K562 (cell line): ENCODE measurements at regions not wholly inside any gene's neighbourhood (a gene's known extent, or its start where the extent isn't known, plus 50 kb on each side); places are given as distances from the start of the nearest gene placed in this dataset.
A peak's percentile ranks its signal among the peaks of the same experiment; 100 is the strongest.

Experiments
- ATAC-seq: fragments of 200-7000 bp; cut with Tn5 transposase; 3 replicates; pipeline ENCODE4 v1.9.1; 2020; ENCODE audit warnings: moderate library complexity
- BruUV-seq: library from RNA; stranded (reverse); fragments of 400-500 nt; replicated peaks from 2 replicates; lab custom pipeline; 2021; lab: Mats Ljungman, UMichigan
- CTCF ChIA-PET: fragments of 300-600 bp; formaldehyde crosslinking; extraction: SDS; loops from one replicate; lab custom pipeline; 2021; ENCODE audit warnings: low intra/inter-chr PET ratio; lab: Yijun Ruan, JAX
- POLR2A ChIA-PET: fragments of 300-600, 350-650 bp; sonication (Branson Sonifier 250); formaldehyde crosslinking; extraction: SDS; loops from one replicate; lab custom pipeline; 2021; ENCODE audit warnings: antibody characterized with exemption, inconsistent platforms; lab: Yijun Ruan, JAX
- DNase-seq, 4 experiments: peaks; one replicate each; pipeline versions ENCODE4 v3.0.0 to v3.0.0-alpha.2; 2011 to 2018; ENCODE audit warnings: low spot score in 3 of 4, mixed read lengths in 3 of 4; ENCODE audit errors: extremely low read depth in 1 of 4
- FAIRE-seq: peaks from 2 replicates; lab custom pipeline; 2011; peaks lifted over from hg19 to GRCh38; lab: Jason Lieb, UNC
- H2AFZ ChIP-seq: 2 replicates; pipeline ENCODE4 v1.6.0; 2011; ENCODE audit warnings: low read depth, low read length, control low read depth, inconsistent platforms
- H3K27ac ChIP-seq: fragments of 200-600 bp; 3 replicates; pipeline ENCODE4 v1.8.0; 2011; ENCODE audit warnings: low read depth, mild to moderate bottlenecking, control low read depth, inconsistent platforms, low read length, moderate library complexity, mixed read lengths; ENCODE audit errors: extremely low read depth
- H3K27me3 ChIP-seq, 2 experiments: fragments of 300-600 bp in 1 of 2; 2 replicates in 1 of 2; 3 replicates in 1 of 2; pipeline versions ENCODE4 v1.6.0 to v1.8.0; 2011; ENCODE audit warnings: inconsistent platforms in 2 of 2, low read length in 2 of 2, mild to moderate bottlenecking in 1 of 2, mixed read lengths in 1 of 2, moderate library complexity in 1 of 2; ENCODE audit not compliant: control insufficient read depth in 2 of 2, insufficient read depth in 2 of 2
- H3K36me3 ChIP-seq: fragments of 300-600 bp; 3 replicates; pipeline ENCODE4 v1.8.0; 2011; ENCODE audit warnings: mild to moderate bottlenecking, low read length, inconsistent platforms; ENCODE audit not compliant: control insufficient read depth, insufficient read depth
- H3K4me1 ChIP-seq, 2 experiments: fragments of 200-600 bp in 1 of 2; replicated peaks in 1 of 2; 2 replicates in 1 of 2; 3 replicates in 1 of 2; pipeline versions ENCODE4 v1.5.1 to v1.8.0; 2011; ENCODE audit warnings: inconsistent platforms in 2 of 2, low read length in 2 of 2, mild to moderate bottlenecking in 1 of 2, mixed read lengths in 1 of 2, moderate library complexity in 1 of 2; ENCODE audit not compliant: control insufficient read depth in 2 of 2, insufficient read depth in 2 of 2
- H3K4me2 ChIP-seq: 2 replicates; pipeline ENCODE4 v1.6.1; 2011; ENCODE audit warnings: low read length, control low read depth, inconsistent platforms, mixed read lengths; ENCODE audit not compliant: insufficient read depth
- H3K4me3 ChIP-seq: fragments of 200-600 bp; sonication (generic), shearing (Covaris generic); 2 replicates; pipeline ENCODE4 v1.5.1; 2016; ENCODE audit warnings: control low read depth, inconsistent platforms
- H3K79me2 ChIP-seq: fragments of 200-600 bp; 3 replicates; pipeline ENCODE4 v1.8.0; 2011; ENCODE audit warnings: low read length, inconsistent platforms; ENCODE audit not compliant: control insufficient read depth, insufficient read depth
- H3K9ac ChIP-seq, 2 experiments: 2 replicates each; pipeline versions ENCODE4 v1.6.0 to v1.6.1; 2011; ENCODE audit warnings: low read depth in 2 of 2, low read length in 2 of 2, control low read depth in 1 of 2, inconsistent platforms in 1 of 2, mild to moderate bottlenecking in 1 of 2, mixed read lengths in 1 of 2; ENCODE audit not compliant: insufficient read depth in 1 of 2
- H3K9me1 ChIP-seq: one replicate; pipeline ENCODE4 v1.6.0; 2011; ENCODE audit warnings: inconsistent platforms, mild to moderate bottlenecking, low read length, moderate library complexity; ENCODE audit not compliant: control insufficient read depth, insufficient read depth
- H3K9me3 ChIP-seq: replicated peaks from 2 replicates; pipeline ENCODE4 v1.5.1; 2011; ENCODE audit warnings: low read depth, low read length, inconsistent platforms; ENCODE audit not compliant: control insufficient read depth, insufficient read depth
- H4K20me1 ChIP-seq: replicated peaks from 2 replicates; pipeline ENCODE4 v1.6.1; 2011; ENCODE audit warnings: low read length, inconsistent platforms, mixed read lengths; ENCODE audit not compliant: control insufficient read depth, insufficient read depth
- ADNP ChIP-seq: fragments of 200-800 bp; sonication (Bioruptor generic); IDR thresholded peaks from 2 replicates; pipeline ENCODE4 v1.6.1; 2016; ENCODE audit warnings: missing genetic modification characterization, missing compliant biosample characterization
- ATF7 ChIP-seq: fragments of 450-650 bp; IDR thresholded peaks from 2 replicates; pipeline ENCODE4 v1.7.1; 2014; ENCODE audit warnings: mild to moderate bottlenecking, moderate library complexity
- BCOR ChIP-seq: fragments of 450-650 bp; IDR thresholded peaks from 2 replicates; pipeline ENCODE4 v1.6.1; 2016
- FOSL1 ChIP-seq: fragments of 200-800 bp; sonication (Bioruptor generic); conservative IDR thresholded peaks from 2 replicates; pipeline ENCODE4 v1.6.1; 2016; ENCODE audit warnings: missing genetic modification characterization, missing compliant biosample characterization
- JUND ChIP-seq, 2 experiments: IDR thresholded peaks; 2 replicates in 1 of 2; 3 replicates in 1 of 2; pipeline ENCODE4 v1.6.1; 2011; ENCODE audit warnings: borderline replicate concordance in 2 of 2, low read depth in 2 of 2, low read length in 2 of 2, improper control_type of control experiment in 1 of 2, missing biosample characterization in 1 of 2, missing genetic modification characterization in 1 of 2, missing genetic modification reagents in 1 of 2
- KDM1A ChIP-seq, 2 experiments: fragments of 450-650 bp; IDR thresholded peaks; 2 replicates each; pipeline ENCODE4 v1.6.1; 2016; ENCODE audit warnings: mild to moderate bottlenecking in 2 of 2
- NFATC3 ChIP-seq: fragments of 450-650 bp; IDR thresholded peaks from 2 replicates; pipeline ENCODE4 v1.6.1; 2017; ENCODE audit warnings: mild to moderate bottlenecking
- NR4A1 ChIP-seq, 2 experiments: fragments of 250-450 bp in 1 of 2; fragments of 450-650 bp in 1 of 2; sonication (Bioruptor Pico) in 1 of 2; IDR thresholded peaks; 2 replicates each; pipeline versions ENCODE4 v1.4.0 to v1.6.1; 2016 to 2020; ENCODE audit warnings: mild to moderate bottlenecking in 2 of 2, missing compliant biosample characterization in 1 of 2, missing genetic modification characterization in 1 of 2, moderate library complexity in 1 of 2
- PHB ChIP-seq: fragments of 250-450 bp; sonication (Bioruptor Pico); IDR thresholded peaks from 2 replicates; pipeline ENCODE4 v1.5.0; 2021
- RBM25 ChIP-seq: fragments of 200-400 bp; formaldehyde crosslinking; IDR thresholded peaks from 2 replicates; pipeline ENCODE4 v1.6.1; 2018; ENCODE audit warnings: low read length, low read depth, moderate library complexity; ENCODE audit not compliant: severe bottlenecking
- ZNF239 ChIP-seq: fragments of 250-450 bp; sonication (Bioruptor Pico); IDR thresholded peaks from 2 replicates; pipeline ENCODE4 v1.4.0; 2020; ENCODE audit warnings: mild to moderate bottlenecking
- WGBS: fragments of 100-300 bp; shearing (Covaris generic); methylation state at CpG from one replicate; pipeline ENCODE4 v1.1.6; 2016; ENCODE audit warnings: low coverage, mixed read lengths; ENCODE audit not compliant: insufficient coverage; ENCODE audit errors: missing lambda C conversion rate; 5-methylcytosine and 5-hydroxymethylcytosine counted together
- in situ Hi-C: fragments of 300-500 bp; cut with MboI; formaldehyde crosslinking; loops from 4 replicates; pipeline ENCODE4 v1.15.0; 2018; ENCODE audit warnings: inconsistent platforms, mixed read lengths
- intact Hi-C: fragments of 100-400 bp; cut with micrococcal nuclease; formaldehyde crosslinking; loops from 2 replicates; pipeline ENCODE4 v1.14.2; 2022
- TF ChIP-seq, protein P1 (sequence below), 2 experiments: IDR thresholded peaks in 1 of 2; conservative IDR thresholded peaks in 1 of 2; 2 replicates each; pipeline ENCODE4 v1.6.1; 2016; ENCODE audit warnings: low read depth in 2 of 2, mild to moderate bottlenecking in 1 of 2, missing compliant biosample characterization in 1 of 2, missing genetic modification characterization in 1 of 2, moderate library complexity in 1 of 2
- TF ChIP-seq, protein P2 (sequence below), 2 experiments: fragments of 450-650 bp in 1 of 2; sonication (generic) in 1 of 2; formaldehyde crosslinking in 1 of 2; IDR thresholded peaks in 1 of 2; conservative IDR thresholded peaks in 1 of 2; 2 replicates each; pipeline versions ENCODE4 v1.6.1 to v1.8.1; 2016 to 2023; ENCODE audit warnings: mild to moderate bottlenecking in 2 of 2, moderate library complexity in 2 of 2, inconsistent platforms in 1 of 2, missing genetic modification reagents in 1 of 2
- TF ChIP-seq, protein P3 (sequence below), 3 experiments: IDR thresholded peaks in 2 of 3; conservative IDR thresholded peaks in 1 of 3; 2 replicates each; pipeline ENCODE4 v1.5.1; 2011 to 2012; ENCODE audit warnings: low read length in 3 of 3, mild to moderate bottlenecking in 3 of 3, control low read depth in 2 of 3, improper control_type of control experiment in 1 of 3, inconsistent platforms in 1 of 3, low read depth in 1 of 3, mixed read lengths in 1 of 3, moderate library complexity in 1 of 3; ENCODE audit not compliant: insufficient read depth in 2 of 3

DNA sequence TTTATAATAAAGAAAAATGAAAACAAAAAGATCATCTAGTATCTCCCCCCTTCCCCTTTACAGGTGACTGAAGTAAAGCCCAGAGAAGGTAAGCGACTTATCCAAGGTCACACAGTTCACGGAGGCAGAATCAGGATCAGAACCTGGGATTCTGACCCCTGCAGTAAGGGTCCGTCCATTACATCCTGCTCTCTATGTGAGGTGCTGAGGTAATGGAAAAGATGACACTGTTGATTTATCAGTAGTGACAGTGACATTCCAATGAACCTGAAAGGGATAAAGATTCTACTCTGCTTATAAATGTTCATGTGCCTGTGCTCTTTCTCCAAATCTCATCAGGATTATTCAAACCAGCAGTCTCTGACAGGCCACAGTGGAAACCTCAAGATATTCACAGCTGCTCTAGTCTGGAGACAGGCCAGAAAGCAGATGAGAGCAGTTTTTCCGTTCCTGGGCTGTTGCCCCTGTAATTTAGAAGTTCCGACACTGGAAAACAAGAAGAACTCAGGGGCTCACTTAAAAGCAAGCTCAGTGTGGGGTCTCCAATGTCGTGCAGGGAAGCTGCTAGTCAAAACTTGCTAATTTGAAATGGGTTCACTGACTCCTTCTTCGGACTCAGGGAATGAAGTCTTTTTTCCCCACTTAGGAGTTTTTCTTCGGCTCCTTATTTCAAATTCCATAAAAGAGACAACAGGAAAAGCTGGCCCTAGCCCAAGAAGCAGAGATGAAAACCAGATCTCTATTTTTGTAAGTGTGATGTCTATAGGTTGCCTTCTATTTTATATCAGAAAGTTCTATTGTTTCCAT, 131.8 kb upstream of the EEA1 start:
- BruUV-seq: no TSS peak
- TF ChIP-seq ADNP: peak; percentile 92
- TF ChIP-seq ZNF239 (CRISPR knock-in tag): no peak
- peak; percentile 81 for TF ChIP-seq RBM25
- TF ChIP-seq FOSL1 (tag): peak; percentile 74
- peak; percentile 90 for TF ChIP-seq NFATC3
- peak in 1 of 2 experiments; percentile 29; a peak in 1 of 4 replicates for TF ChIP-seq KDM1A (IDR thresholded peaks at IDR 0.05)
- TF ChIP-seq, protein P1, sequence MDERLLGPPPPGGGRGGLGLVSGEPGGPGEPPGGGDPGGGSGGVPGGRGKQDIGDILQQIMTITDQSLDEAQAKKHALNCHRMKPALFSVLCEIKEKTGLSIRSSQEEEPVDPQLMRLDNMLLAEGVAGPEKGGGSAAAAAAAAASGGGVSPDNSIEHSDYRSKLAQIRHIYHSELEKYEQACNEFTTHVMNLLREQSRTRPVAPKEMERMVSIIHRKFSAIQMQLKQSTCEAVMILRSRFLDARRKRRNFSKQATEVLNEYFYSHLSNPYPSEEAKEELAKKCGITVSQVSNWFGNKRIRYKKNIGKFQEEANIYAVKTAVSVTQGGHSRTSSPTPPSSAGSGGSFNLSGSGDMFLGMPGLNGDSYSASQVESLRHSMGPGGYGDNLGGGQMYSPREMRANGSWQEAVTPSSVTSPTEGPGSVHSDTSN (CRISPR knock-in tag; IDR thresholded peaks at IDR 0.05; ENCODE audit: low read depth): no peak
- TF ChIP-seq, protein P1 (tag; conservative IDR thresholded peaks at IDR 0.05; ENCODE audit: low read depth): peak; percentile 47
- TF ChIP-seq PHB (CRISPR knock-in tag): no peak
- TF ChIP-seq, protein P2, sequence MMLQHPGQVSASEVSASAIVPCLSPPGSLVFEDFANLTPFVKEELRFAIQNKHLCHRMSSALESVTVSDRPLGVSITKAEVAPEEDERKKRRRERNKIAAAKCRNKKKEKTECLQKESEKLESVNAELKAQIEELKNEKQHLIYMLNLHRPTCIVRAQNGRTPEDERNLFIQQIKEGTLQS (IDR thresholded peaks at IDR 0.05): peak; percentile 61; the same call in 1 of the 2 replicates
- TF ChIP-seq, protein P2 (CRISPR knock-in tag; conservative IDR thresholded peaks at IDR 0.05): no peak
- peak; percentile 81; the same call in 1 of the 2 replicates for TF ChIP-seq JUND (IDR thresholded peaks at IDR 0.05; ENCODE audit: borderline replicate concordance, low read depth, low read length)
- peak; percentile 85; the same call in 2 of the 3 replicates for TF ChIP-seq JUND (tag; IDR thresholded peaks at IDR 0.05; ENCODE audit: borderline replicate concordance, low read depth, low read length)
- peak; percentile 70; the same call in 1 of the 2 replicates for TF ChIP-seq BCOR
- TF ChIP-seq ATF7: peak; percentile 91
- TF ChIP-seq, protein P3, sequence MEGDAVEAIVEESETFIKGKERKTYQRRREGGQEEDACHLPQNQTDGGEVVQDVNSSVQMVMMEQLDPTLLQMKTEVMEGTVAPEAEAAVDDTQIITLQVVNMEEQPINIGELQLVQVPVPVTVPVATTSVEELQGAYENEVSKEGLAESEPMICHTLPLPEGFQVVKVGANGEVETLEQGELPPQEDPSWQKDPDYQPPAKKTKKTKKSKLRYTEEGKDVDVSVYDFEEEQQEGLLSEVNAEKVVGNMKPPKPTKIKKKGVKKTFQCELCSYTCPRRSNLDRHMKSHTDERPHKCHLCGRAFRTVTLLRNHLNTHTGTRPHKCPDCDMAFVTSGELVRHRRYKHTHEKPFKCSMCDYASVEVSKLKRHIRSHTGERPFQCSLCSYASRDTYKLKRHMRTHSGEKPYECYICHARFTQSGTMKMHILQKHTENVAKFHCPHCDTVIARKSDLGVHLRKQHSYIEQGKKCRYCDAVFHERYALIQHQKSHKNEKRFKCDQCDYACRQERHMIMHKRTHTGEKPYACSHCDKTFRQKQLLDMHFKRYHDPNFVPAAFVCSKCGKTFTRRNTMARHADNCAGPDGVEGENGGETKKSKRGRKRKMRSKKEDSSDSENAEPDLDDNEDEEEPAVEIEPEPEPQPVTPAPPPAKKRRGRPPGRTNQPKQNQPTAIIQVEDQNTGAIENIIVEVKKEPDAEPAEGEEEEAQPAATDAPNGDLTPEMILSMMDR (IDR thresholded peaks at IDR 0.05 in 2 of 3, conservative IDR thresholded peaks at IDR 0.05 in 1 of 3; ENCODE audit: insufficient read depth in 2 of 3, low read depth in 1 of 3, low read length in 3 of 3): peak; percentile 14 to 33 (median 22); a peak in 3 of 6 replicates
- no peak for TF ChIP-seq NR4A1 (CRISPR knock-in tag; IDR thresholded peaks at IDR 0.05)
- TF ChIP-seq NR4A1 (tag; IDR thresholded peaks at IDR 0.05): no peak

More for the DNA sequence above, 131.8 kb upstream of the EEA1 start:
- Histone ChIP-seq H4K20me1 (no peaks in the 10 kb centered on the region), H3K79me2 (no peaks in the 10 kb centered on the region), H3K27me3 (peaks cover 9 to 23% of the 10 kb centered on the region in 2 experiments), H3K4me2 (no peak overlapping the region), H3K9me3 (no peaks in the 10 kb centered on the region), H2AFZ (no peak overlapping the region), H3K36me3 (no peaks in the 10 kb centered on the region), H3K27ac (no peak overlapping the region), H3K4me1 (peaks cover 0 to 4% of the 10 kb centered on the region in 2 experiments; a peak in 1 of 5 replicates), H3K9ac (no peak overlapping the region), H3K4me3 (no peak overlapping the region), H3K9me1 (no peaks in the 10 kb centered on the region)
- 8% methylated on average over 8 of the region's 8 CpGs for WGBS
- in situ Hi-C loops (no loop called here), intact Hi-C loops (no loop called here)
- DNase-seq (peak; percentile 24 to 46 (median 36)), FAIRE-seq (peak; percentile 73), ATAC-seq (peak; percentile 73)
- ChIA-PET CTCF (interaction anchor here (0.5 kb wide), 1 partner anchor 86 kb away, joined by 3 read pairs; no protein-coding TSS in a partner anchor), POLR2A (no interaction called here)
